K562 (cell line): ENCODE measurements at regions not wholly inside any gene's neighbourhood (a gene's known extent, or its start where the extent isn't known, plus 50 kb on each side); places are given as distances from the start of the nearest gene placed in this dataset.

ENCODE experiments used
- BRD9 ChIP-seq: fragments of 450-650 bp; IDR thresholded peaks from 2 replicates; pipeline ENCODE4 v1.6.1; 2018; ENCODE audit warnings: low read depth; ENCODE audit not compliant: partially characterized antibody
- CBFA2T2 ChIP-seq: fragments of 450-650 bp; conservative IDR thresholded peaks from 2 replicates; pipeline ENCODE4 v1.6.1; 2017; ENCODE audit warnings: mild to moderate bottlenecking
- KDM2B ChIP-seq: fragments of 250-450 bp; sonication (Bioruptor Pico); IDR thresholded peaks from 2 replicates; pipeline ENCODE4 v1.8.0; 2021; ENCODE audit warnings: mild to moderate bottlenecking, moderate library complexity
- PHTF2 ChIP-seq: fragments of 250-450 bp; sonication (Bioruptor Pico); IDR thresholded peaks from 2 replicates; pipeline ENCODE4 v1.5.0; 2021; ENCODE audit warnings: mild to moderate bottlenecking
- PYGO2 ChIP-seq: fragments of 450-650 bp; IDR thresholded peaks from 2 replicates; pipeline ENCODE4 v1.6.1; 2016; ENCODE audit warnings: mild to moderate bottlenecking, missing genetic modification characterization, moderate library complexity, missing compliant biosample characterization
- TF ChIP-seq, protein P1 (sequence below): fragments of 250-450 bp; sonication (Bioruptor Pico); IDR thresholded peaks from 2 replicates; pipeline ENCODE4 v1.4.0; 2020; ENCODE audit warnings: mild to moderate bottlenecking, moderate library complexity
- TF ChIP-seq, protein P2 (sequence below): fragments of 450-650 bp; IDR thresholded peaks from 2 replicates; pipeline ENCODE4 v1.6.1; 2016; ENCODE audit warnings: missing biosample characterization, missing genetic modification characterization
- TF ChIP-seq, protein P3 (sequence below): sonication (generic); formaldehyde crosslinking; IDR thresholded peaks from 2 replicates; pipeline ENCODE4 v1.4.0; 2020; ENCODE audit warnings: mild to moderate bottlenecking, missing genetic modification reagents
- TF ChIP-seq, protein P4 (sequence below): sonication (generic); formaldehyde crosslinking; IDR thresholded peaks from 2 replicates; pipeline ENCODE4 v1.9.0; 2022; ENCODE audit warnings: mild to moderate bottlenecking, missing genetic modification reagents
- TF ChIP-seq, protein P5 (sequence below), 2 experiments: fragments of 450-650 bp in 1 of 2; sonication (generic) in 1 of 2; formaldehyde crosslinking; conservative IDR thresholded peaks; 2 replicates each; pipeline versions ENCODE4 v1.4.0 to v1.8.1; 2020 to 2022; ENCODE audit warnings: mild to moderate bottlenecking in 1 of 2, missing genetic modification reagents in 1 of 2

DNA sequence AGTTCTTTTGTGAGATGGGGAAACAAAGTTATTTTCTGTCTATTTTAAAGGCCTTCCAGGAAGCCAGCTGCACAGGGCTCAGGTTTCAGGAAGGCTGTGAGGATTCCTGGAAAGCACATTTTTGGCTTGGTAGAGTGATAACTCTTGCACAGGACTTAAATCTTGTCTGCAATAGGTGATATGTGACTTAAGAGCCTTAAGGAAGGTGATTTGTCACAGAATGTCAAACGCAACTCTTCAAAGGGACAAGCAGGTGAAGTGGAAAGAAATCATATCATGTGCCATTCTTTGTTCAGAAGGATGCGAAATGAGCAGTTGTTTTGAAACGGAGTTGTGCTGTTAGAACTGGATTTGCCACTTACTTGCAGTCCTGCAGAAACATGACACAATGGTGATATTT is 459.3 kb downstream of the MAT2B start (continued):
- TF ChIP-seq, protein P1, sequence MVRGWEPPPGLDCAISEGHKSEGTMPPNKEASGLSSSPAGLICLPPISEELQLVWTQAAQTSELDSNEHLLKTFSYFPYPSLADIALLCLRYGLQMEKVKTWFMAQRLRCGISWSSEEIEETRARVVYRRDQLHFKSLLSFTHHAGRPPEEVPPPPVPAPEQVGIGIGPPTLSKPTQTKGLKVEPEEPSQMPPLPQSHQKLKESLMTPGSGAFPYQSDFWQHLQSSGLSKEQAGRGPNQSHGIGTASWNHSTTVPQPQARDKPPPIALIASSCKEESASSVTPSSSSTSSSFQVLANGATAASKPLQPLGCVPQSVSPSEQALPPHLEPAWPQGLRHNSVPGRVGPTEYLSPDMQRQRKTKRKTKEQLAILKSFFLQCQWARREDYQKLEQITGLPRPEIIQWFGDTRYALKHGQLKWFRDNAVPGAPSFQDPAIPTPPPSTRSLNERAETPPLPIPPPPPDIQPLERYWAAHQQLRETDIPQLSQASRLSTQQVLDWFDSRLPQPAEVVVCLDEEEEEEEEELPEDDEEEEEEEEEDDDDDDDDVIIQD (CRISPR knock-in tag), result no peak
- TF ChIP-seq, protein P2, sequence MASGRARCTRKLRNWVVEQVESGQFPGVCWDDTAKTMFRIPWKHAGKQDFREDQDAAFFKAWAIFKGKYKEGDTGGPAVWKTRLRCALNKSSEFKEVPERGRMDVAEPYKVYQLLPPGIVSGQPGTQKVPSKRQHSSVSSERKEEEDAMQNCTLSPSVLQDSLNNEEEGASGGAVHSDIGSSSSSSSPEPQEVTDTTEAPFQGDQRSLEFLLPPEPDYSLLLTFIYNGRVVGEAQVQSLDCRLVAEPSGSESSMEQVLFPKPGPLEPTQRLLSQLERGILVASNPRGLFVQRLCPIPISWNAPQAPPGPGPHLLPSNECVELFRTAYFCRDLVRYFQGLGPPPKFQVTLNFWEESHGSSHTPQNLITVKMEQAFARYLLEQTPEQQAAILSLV (tag), result no peak
- TF ChIP-seq KDM2B (CRISPR knock-in tag), result no peak
- TF ChIP-seq, protein P3, sequence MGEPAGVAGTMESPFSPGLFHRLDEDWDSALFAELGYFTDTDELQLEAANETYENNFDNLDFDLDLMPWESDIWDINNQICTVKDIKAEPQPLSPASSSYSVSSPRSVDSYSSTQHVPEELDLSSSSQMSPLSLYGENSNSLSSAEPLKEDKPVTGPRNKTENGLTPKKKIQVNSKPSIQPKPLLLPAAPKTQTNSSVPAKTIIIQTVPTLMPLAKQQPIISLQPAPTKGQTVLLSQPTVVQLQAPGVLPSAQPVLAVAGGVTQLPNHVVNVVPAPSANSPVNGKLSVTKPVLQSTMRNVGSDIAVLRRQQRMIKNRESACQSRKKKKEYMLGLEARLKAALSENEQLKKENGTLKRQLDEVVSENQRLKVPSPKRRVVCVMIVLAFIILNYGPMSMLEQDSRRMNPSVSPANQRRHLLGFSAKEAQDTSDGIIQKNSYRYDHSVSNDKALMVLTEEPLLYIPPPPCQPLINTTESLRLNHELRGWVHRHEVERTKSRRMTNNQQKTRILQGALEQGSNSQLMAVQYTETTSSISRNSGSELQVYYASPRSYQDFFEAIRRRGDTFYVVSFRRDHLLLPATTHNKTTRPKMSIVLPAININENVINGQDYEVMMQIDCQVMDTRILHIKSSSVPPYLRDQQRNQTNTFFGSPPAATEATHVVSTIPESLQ (CRISPR knock-in tag), result no peak
- TF ChIP-seq PHTF2, result no peak
- TF ChIP-seq, protein P4, sequence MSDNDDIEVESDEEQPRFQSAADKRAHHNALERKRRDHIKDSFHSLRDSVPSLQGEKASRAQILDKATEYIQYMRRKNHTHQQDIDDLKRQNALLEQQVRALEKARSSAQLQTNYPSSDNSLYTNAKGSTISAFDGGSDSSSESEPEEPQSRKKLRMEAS, result no peak
- TF ChIP-seq BRD9, result no peak
- no peak for TF ChIP-seq PYGO2 (tag)
- TF ChIP-seq, protein P5, sequence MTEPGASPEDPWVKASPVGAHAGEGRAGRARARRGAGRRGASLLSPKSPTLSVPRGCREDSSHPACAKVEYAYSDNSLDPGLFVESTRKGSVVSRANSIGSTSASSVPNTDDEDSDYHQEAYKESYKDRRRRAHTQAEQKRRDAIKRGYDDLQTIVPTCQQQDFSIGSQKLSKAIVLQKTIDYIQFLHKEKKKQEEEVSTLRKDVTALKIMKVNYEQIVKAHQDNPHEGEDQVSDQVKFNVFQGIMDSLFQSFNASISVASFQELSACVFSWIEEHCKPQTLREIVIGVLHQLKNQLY (CRISPR knock-in tag; conservative IDR thresholded peaks at IDR 0.05), result no peak
- 0 out of 2 replicates have a peak, but pooled peaks have one; percentile 16 for TF ChIP-seq CBFA2T2
